NB4 (cell line): ENCODE measurements at regions not wholly inside any gene's neighbourhood (a gene's known extent, or its start where the extent isn't known, plus 50 kb on each side); places are given as distances from the start of the nearest gene placed in this dataset.

Source experiments
- DNase-seq: peaks from one replicate; pipeline ENCODE4 v3.0.0; 2010; ENCODE audit warnings: low read depth
- H3K4me3 ChIP-seq: one replicate; pipeline ENCODE4 v1.5.1; 2011; ENCODE audit warnings: mild to moderate bottlenecking, low read depth, low read length, moderate library complexity
- CTCF ChIP-seq: IDR thresholded peaks from one replicate; pipeline ENCODE4 v1.5.1; 2012; ENCODE audit warnings: low read depth, low read length
- MAX ChIP-seq: IDR thresholded peaks from 2 replicates; pipeline ENCODE4 v1.6.1; 2011; ENCODE audit warnings: low read depth, low read length
- MYC ChIP-seq: IDR thresholded peaks from 2 replicates; pipeline ENCODE4 v1.6.1; 2011; ENCODE audit warnings: low read depth, low read length
- POLR2A ChIP-seq: IDR thresholded peaks from 2 replicates; pipeline ENCODE4 v1.6.1; 2011; ENCODE audit warnings: mild to moderate bottlenecking; ENCODE audit not compliant: insufficient read length; ENCODE audit errors: extremely low read depth

GRCh38 chr2:226183033-226183432 is 616.6 kb downstream of the IRS1 start:
- TF ChIP-seq CTCF (no peak), MAX (no peak), MYC (no peak), POLR2A (no peak)
- no peak overlapping the region for H3K4me3 ChIP-seq
- no peak for DNase-seq

GRCh38 chr2:226181909-226182308 is 617.7 kb downstream of the IRS1 start:
- H3K4me3 ChIP-seq, result no peak overlapping the region
- TF ChIP-seq MYC (no peak), POLR2A (no peak), CTCF (no peak), MAX (no peak)
- DNase-seq, result no peak

- no peak for DNase-seq
- TF ChIP-seq MAX, result no peak
- TF ChIP-seq CTCF, result no peak
- TF ChIP-seq MYC, result no peak
- no peak for TF ChIP-seq POLR2A
- H3K4me3 ChIP-seq, result no peak overlapping the region
These were observed 619.2 kb downstream of the IRS1 start for GRCh38 chr2:226180281-226180884.

- no peak for TF ChIP-seq CTCF
- TF ChIP-seq POLR2A, result no peak
- TF ChIP-seq MYC, result no peak
- no peak for TF ChIP-seq MAX
- no peak overlapping the region for H3K4me3 ChIP-seq
- DNase-seq, result no peak
These were observed 620.6 kb downstream of the IRS1 start for GRCh38 chr2:226179010-226179409.

- TF ChIP-seq POLR2A (no peak), MAX (no peak), MYC (no peak), CTCF (no peak)
- no peak for DNase-seq
- H3K4me3 ChIP-seq, result no peak overlapping the region
These were observed 623.2 kb downstream of the IRS1 start for GRCh38 chr2:226176283-226176984.
